NCI-H2081 (cell line): ENCODE measurements at regions not wholly inside any gene's neighbourhood (a gene's known extent, or its start where the extent isn't known, plus 50 kb on each side); places are given as distances from the start of the nearest gene placed in this dataset.
A peak's percentile ranks its signal among the peaks of the same experiment; 100 is the strongest.

Experiments
- DNase-seq, 2 experiments: peaks; one replicate each; lab custom pipeline; 2025; lab: John Stamatoyannopoulos, UW

DNA sequence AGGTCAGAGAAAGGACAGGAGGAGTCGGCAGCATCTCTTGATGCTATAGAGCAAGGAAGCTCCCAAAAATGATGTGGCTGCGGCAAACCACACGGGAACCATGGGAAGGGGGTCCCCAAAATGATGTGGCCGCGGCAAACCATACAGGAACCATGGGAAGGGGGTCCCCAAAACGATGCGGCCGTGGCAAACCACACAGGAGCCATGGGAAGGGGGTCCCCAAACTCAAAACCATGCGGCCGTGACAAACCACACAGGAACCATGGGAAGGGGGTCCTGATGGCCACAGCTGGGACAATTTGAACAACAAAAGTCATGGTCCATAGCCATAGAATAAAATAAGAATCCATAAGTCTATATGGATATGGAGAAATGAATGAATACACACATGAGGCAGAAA is 58.4 kb upstream of the GLI2 start:
- DNase-seq, result no peak

DNA sequence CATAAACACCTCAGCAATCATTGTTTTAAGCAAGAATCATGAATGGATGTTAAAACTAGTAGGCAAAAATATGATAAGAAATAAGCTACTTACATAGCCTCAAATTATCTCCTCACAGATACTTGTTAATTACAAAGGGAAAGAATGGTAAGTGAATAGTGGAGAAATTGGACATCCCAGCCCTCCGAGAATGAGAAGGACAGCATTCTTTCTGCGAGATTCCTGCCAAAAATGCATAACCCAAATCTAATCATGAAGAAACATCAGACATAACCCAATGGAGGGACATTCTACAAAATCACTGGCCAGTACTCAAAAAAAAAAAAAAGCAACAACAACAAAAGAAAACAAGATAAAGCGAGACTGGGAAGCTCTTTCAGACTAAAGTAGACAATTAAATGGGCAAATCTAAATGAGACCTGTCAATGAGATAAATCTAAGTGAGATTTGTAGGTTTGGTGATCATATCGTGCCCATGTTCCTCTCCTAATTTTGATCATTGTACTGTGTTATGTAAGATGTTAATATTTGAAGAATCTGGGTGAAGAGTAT is 57.9 kb upstream of the GLI2 start:
- DNase-seq, result no peak

DNA sequence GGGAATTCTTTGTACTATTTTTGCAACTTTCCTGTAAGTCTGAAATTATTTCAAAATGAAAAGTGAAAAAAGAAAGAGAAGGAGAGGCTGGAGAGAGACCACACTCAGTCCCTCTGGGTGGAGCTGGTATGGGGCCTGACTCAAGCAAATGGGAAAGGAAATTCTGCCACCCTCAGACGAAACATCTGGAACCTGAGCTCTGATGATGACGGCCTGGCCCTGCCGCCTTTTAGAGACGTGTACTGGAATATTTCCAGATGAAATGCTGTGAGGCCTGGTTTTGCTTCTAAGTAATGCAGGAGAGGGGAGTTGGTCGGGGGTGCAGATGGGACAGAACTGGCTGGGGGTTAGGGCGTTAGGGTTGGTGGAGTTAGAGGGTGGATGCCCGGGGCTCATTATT is 57.4 kb upstream of the GLI2 start:
- DNase-seq, result peak; percentile 20 to 49

DNA sequence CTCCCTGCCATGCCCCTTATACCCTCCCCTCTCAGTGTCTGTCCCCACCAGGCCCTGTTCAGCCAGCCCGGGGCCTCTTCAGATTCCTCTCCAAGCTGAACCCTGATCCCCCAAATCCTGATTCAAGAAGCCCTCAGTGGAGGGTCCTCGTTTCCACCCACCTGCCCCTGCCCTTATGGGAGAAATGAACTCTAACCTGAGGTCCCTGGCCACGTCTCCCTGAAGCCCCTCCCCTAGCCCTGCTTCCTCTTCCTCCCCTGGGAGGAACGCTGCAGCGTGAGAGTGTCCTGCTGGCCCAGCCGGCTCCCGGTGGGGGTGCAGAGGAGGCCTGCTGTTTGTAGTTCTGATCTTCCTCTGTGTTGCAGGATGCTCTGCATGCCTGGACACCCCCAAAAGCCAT is 56.7 kb upstream of the GLI2 start:
- DNase-seq, result no peak

DNA sequence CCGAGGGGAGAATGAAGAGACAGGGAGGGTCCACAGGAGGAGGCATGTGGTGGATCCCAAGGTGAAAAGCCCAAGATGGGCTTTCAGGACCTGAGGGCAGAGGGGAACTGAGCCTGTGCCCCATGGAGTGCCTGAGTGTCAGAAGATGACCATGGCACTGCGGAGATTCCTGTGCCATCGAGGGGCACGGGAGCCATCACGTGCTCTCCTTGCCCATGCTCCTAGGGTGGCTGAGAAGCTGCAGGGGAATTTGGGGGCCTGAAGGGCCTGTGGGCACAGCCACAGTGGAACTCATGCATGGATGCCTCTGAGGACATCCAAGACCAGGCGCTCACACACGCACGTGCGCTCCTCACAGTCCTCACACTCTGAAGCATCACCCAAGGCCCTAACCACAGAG is 56.1 kb upstream of the GLI2 start:
- no peak for DNase-seq

DNA sequence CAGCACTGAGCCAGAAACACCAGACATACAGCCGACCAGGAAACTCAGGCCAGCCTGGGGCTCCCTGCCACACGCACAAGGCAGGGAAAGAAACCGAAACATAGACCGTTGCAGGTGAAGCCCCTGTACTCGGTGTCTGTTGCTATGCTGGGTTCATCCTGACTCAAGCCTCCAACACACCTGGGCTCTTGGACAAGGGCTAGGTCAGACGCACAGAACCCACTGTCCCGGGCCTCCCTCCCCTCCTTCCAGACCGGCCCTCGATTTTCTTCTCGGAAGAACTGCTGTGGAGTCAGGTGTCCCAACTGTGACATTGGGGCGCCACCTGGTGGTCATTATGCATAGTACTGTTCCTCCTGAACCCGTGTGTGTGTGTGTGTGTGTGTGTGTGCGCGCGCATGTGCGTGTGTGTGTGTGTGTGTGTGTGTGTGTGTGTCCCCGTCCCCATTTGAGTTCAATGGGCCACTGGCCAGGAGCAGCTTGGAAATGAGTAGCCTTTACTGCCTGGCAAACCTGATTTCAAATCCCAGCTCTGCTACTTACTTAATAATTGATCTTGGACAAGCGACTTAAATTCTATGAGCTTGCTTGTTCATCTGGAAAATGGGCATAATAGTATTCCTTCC is 55.4 kb upstream of the GLI2 start:
- peak; percentile 81 to 83 for DNase-seq

DNA sequence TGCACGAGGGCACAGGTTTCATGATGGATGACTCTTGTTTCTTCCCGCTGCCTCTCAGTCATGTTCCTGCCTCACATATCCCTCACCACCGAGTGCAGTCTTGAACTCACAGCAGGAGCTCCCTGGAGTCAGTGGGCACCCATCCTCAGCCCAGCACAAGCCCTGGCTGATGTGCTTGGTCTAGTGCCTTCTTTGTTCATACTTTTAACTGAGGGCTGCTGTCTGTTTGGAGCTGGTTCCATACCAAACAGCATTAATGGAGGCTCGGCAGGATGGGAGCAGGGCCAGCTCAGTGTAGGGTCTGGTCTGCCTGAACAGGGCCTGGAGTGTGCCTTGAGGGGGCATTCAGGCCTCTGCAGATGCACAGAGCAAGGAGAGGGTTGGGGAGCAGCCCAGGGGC is 54.5 kb upstream of the GLI2 start:
- no peak for DNase-seq

DNA sequence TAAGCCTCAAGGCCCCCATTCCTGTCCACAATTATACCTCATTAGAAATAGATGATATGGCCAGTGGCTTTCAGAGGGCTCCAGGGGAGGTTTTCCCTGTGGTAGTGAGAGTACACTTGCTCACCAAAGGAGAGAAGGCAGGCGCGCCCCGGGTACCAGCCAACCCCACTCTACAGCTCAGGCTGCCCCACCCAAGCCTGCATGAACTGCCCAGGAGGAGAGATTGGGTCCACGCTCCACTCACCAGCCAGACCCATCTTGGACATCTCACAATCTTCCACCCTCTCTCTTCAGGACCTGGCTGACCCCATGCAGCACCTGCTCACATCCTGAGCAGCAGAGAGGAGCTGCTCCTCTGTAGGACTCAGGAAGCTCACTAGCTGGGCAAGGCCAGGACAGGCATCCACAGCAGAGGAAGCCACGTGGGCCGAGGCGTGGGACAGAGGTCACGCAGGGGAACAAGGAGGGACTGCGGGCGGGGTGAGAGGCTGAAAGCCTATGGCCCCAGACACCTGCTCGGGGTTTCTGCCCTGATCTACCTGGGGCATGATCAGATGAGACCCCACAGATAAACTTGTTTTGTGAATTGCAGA is 53.9 kb upstream of the GLI2 start:
- DNase-seq, result no peak

DNA sequence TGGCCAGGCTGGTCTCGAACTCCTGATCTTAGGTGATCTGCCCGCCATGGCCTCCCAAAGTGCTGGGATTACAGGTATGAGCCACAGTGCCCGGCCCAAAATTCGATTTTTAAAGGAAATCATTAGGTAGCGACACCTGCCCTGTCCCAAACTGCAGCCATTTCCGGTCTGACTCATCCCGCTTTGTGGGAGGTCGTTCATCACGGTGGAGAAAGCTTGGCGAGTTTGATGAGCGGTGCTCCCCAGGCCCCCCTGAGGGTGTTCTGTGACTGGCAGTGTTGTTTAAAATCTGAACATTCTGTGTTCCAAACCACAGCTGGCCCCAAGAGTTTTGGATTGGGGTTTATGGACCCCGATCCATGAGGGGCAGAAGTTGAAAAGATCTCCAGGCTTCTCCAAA is 53.0 kb upstream of the GLI2 start:
- DNase-seq, result no peak

DNA sequence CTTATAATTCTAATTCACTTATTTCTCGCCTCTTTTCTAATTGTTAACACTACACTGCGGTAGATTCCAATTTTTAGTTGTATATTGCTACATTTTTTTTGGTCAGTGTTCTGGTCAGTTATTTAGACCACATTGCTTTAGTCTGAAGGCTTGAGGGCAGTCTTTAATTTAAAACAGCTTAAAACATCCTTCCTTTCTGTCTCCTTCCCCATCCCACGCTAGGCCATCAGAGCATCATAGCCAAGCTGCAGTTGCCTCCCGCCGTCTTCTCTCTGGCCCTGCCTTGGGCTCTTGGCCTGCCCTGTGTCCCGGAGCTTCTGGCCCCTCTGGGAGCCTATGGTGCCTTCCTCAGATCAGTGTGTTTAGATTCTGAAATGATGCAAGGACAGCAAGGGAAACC is 52.6 kb upstream of the GLI2 start:
- no peak for DNase-seq

DNA sequence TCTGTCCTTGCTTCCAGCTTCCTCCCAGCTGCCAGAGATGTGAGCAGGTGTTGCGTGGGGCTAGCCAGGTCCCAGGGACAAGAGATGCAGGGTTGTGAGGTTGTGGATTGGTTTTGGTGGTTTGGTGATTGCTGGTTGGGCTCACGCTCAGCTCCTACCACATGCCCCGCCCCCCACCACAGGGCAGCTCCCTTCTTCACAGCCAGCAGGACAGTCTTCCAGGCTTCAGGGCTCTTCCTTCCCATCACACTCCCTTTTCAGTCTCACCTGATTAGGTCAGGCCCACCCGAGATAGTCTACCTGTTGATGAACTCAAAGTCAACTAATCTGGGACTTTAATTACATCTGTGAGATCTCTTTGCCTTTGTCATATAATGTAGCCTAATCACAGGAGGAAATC is 52.0 kb upstream of the GLI2 start:
- DNase-seq, result no peak

DNA sequence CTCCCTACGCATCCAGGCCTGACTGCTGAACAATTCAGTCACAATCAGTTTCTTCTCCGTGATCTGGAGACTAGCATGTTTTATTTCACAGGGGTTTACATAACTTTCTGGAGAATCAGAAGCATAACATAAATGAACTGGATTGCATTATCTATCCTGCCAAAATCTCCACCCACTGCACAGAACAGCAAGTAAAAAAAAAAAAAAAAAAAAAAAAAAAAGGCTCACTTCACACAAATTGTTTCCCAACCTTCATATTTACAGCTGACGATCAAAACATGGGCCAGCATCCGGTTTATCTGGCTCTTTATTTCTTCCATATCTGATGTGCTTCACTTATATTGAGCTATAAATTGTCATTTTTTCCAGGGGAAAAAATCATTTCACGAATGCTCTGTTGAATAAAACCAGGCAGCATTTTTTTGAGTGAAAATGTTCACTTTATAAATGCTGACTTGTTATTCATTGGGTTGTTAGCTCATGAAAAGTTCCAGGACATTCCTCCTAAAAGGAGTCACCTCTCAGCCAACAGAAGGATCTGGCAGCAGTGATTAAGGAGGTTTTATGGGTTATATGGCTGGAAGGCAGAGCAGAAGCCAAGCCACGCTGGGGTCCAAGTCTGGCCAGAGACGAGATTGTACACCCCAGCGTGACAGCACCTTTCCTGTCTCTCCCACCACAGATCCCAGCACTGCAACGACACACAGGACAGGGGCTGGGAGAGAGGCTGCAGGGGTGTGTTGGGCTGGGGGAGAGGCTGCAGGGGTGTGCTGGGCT is 51.2 kb upstream of the GLI2 start:
- DNase-seq, result no peak

DNA sequence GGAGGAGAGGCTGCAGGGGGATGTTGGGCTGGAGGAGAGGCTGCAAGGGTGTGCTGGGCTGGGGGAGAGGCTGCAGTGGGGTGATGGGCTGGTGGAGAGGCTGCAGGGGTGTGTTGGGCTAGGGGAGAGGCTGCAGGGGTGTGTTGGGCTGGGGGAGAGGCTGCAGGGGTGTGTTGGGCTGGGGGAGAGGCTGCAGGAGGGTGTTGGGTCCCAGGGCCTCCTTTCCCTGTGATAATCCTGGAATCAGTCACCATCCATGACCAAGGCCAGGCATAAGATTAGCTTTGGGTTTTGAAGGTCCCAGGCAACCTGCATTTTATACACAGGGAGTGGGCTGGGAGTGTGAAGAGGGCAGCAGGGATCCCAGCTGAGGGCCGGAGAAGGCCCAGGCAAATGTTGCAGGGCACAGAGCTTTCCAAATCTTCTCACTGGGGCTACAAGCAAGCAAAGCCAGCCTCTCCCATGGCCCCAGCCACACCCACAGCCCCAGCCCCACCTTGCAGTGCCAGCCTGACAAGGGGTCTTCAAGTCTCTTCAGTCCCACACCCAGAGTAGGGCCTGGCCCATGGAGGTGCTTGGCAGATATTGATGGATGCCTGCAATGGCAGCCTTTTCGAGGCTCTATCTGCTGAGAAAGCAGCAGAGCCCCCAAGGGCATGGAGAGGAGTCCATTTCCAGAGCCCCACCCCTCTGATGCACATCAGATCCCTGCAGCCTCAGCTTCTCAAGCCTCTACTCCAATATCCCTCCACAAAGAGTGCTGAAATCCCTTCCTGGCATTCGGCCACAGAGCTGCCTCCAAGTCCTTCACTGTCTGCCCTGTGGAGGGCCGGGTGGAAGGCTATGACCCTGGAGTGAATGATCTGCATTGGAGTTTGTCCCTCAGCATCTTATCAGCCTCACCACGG is 50.3 kb upstream of the GLI2 start:
- DNase-seq, result no peak
